ENCODE measurements at regions not wholly inside any gene's neighbourhood (a gene's known extent, or its start where the extent isn't known, plus 50 kb on each side); places are given as distances from the start of the nearest gene placed in this dataset.

DNA sequence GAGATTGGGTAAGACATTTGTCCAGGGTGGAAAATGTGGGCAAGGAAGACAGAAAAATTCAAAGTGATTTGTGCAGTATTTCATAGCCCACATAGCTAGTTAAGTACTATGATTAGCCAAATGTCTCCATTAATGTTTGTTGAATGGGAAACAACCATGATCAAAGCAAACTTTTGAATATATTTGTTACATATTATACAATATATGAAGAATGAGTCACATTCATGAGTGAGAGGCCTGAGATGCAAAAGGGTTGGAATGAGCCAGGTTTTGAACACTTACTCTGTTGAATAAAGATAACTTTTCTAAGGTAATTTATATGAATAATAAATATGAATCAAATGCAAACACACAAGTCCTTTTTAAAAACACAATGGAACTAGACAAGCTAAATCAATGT, 984.5 kb upstream of the CDH2 start:
- H3K4ac ChIP-seq (replicated peaks; ENCODE audit: insufficient read length, low read depth, low read length) = no peak overlapping the region
- H3K4me1 ChIP-seq (replicated peaks in 1 of 4; ENCODE audit: control insufficient read depth in 3 of 4, insufficient read depth in 4 of 4, low read length in 3 of 4) = peaks cover 0 to 6% (median 0%) of the 10 kb centered on the region in 4 experiments; a peak in 1 of 7 replicates
- H4K20me1 ChIP-seq (replicated peaks in 1 of 2; ENCODE audit: control insufficient read depth in 1 of 2, insufficient read depth in 2 of 2, low read length in 2 of 2) = no peaks in the 10 kb centered on the region
- no peaks in the 10 kb centered on the region for H3K9me3 ChIP-seq (ENCODE audit: insufficient read depth in 2 of 2, low read depth in 1 of 2, low read length in 1 of 2)
- H4K5ac ChIP-seq (ENCODE audit: insufficient read length, low read depth, low read length) = no peak overlapping the region
- H3K27ac ChIP-seq (ENCODE audit: low read depth, low read length) = no peak overlapping the region
- H3K4me2 ChIP-seq (ENCODE audit: insufficient read depth in 1 of 2, low read depth in 2 of 2, low read length in 2 of 2) = no peak overlapping the region
- no peak overlapping the region for H3K18ac ChIP-seq (ENCODE audit: extremely low read depth, low read length)
- H3K23ac ChIP-seq (ENCODE audit: insufficient read length) = no peak overlapping the region
- no peak overlapping the region for H4K91ac ChIP-seq (replicated peaks; ENCODE audit: insufficient read length, low read length)
- no peak overlapping the region for H2BK5ac ChIP-seq (ENCODE audit: low read depth, low read length)
- no peak overlapping the region for H2BK120ac ChIP-seq (replicated peaks; ENCODE audit: low read depth, low read length)
- H2AFZ ChIP-seq (ENCODE audit: low read length) = no peak overlapping the region
- no peak overlapping the region for H3K9ac ChIP-seq (replicated peaks in 1 of 4; ENCODE audit: extremely low read depth in 1 of 4, low read depth in 3 of 4, low read length in 3 of 4)
- H2BK20ac ChIP-seq (ENCODE audit: low read length) = peak overlapping the region; percentile 76; the same call in 1 of the 2 replicates
- H2BK12ac ChIP-seq (ENCODE audit: low read depth, low read length) = no peak overlapping the region
- H3K56ac ChIP-seq (replicated peaks; ENCODE audit: insufficient read length, low read depth, low read length) = no peak overlapping the region
- H3K36me3 ChIP-seq (ENCODE audit: control insufficient read depth in 2 of 4, insufficient read depth in 4 of 4, low read length in 3 of 4) = no peaks in the 10 kb centered on the region
- no peak for FAIRE-seq
- H3K79me1 ChIP-seq (ENCODE audit: low read depth, low read length) = no peaks in the 10 kb centered on the region
- H3K79me2 ChIP-seq (ENCODE audit: control insufficient read depth in 1 of 2, insufficient read depth in 2 of 2, low read length in 2 of 2) = no peaks in the 10 kb centered on the region
- POLR2A ChIA-PET (ENCODE audit: partially characterized antibody) = no interaction called here
- no peak for DNase-seq (ENCODE audit: low read depth in 1 of 2, low spot score in 2 of 2)
- H2BK15ac ChIP-seq (ENCODE audit: low read length) = no peak overlapping the region
- CTCF ChIA-PET (ENCODE audit: partially characterized antibody) = interaction anchor here (1.6 kb wide), 1 partner anchor 30 kb away, joined by 4 read pairs; no protein-coding TSS in a partner anchor
- no peak overlapping the region for H3K4me3 ChIP-seq (ENCODE audit: extremely low read depth in 1 of 4, insufficient read depth in 2 of 4, low read depth in 3 of 4, low read length in 4 of 4)
- H4K8ac ChIP-seq (ENCODE audit: extremely low read depth, insufficient read depth, low read length) = no peak overlapping the region
- no peaks in the 10 kb centered on the region for H3K27me3 ChIP-seq (replicated peaks in 1 of 4; ENCODE audit: control insufficient read depth in 3 of 4, extremely low read depth in 1 of 4, insufficient read depth in 3 of 4, low read length in 3 of 4)
- H3K23me2 ChIP-seq (ENCODE audit: low read depth, low read length) = no peaks in the 10 kb centered on the region
- no peak overlapping the region for H2AK5ac ChIP-seq (ENCODE audit: low read depth, low read length)
- H3K14ac ChIP-seq (ENCODE audit: insufficient read length) = no peak overlapping the region
- TF ChIP-seq FOSL1 (IDR thresholded peaks at IDR 0.05; ENCODE audit: insufficient read depth, low read depth, low read length) (no peak), ASH2L (IDR thresholded peaks at IDR 0.05; ENCODE audit: low read length) (no peak), TBP (IDR thresholded peaks at IDR 0.05; ENCODE audit: low read depth, low read length) (no peak), EGR1 (IDR thresholded peaks at IDR 0.05; ENCODE audit: borderline replicate concordance, low read depth, low read length) (no peak), EZH2 (IDR thresholded peaks at IDR 0.05; ENCODE audit: low read depth, low read length, severe bottlenecking) (no peak), TAF7 (optimal IDR thresholded peaks at IDR 0.05; ENCODE audit: borderline replicate concordance, low read depth, low read length) (no peak), BACH1 (IDR thresholded peaks at IDR 0.05; ENCODE audit: low read length) (no peak), SP1 (IDR thresholded peaks at IDR 0.05; ENCODE audit: low read depth, low read length) (no peak)
- TF ChIP-seq, protein P1, sequence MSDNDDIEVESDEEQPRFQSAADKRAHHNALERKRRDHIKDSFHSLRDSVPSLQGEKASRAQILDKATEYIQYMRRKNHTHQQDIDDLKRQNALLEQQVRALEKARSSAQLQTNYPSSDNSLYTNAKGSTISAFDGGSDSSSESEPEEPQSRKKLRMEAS (IDR thresholded peaks at IDR 0.05) = no peak
